Mesothelial cell of epicardium (in vitro differentiated cells): ENCODE measurements at regions not wholly inside any gene's neighbourhood (a gene's known extent, or its start where the extent isn't known, plus 50 kb on each side); places are given as distances from the start of the nearest gene placed in this dataset.
"Not testable (repeated sequence)": the region's sequence is repeated elsewhere in the genome, so short reads cannot be mapped to it uniquely, and the experiment has no call there.

Experiments used
- DNase-seq, 2 experiments: peaks; one replicate each; pipeline ENCODE4 v3.0.0; 2021; ENCODE audit warnings: low spot score in 2 of 2; ENCODE audit not compliant: unreplicated experiment in 2 of 2
- H3K27ac Mint-ChIP-seq: 2 replicates; pipeline ENCODE4 v1.8.0; 2021; ENCODE audit warnings: mixed read lengths
- H3K27me3 Mint-ChIP-seq: 2 replicates; pipeline ENCODE4 v1.8.0; 2021; ENCODE audit warnings: low read depth, mixed read lengths
- H3K36me3 Mint-ChIP-seq: 2 replicates; pipeline ENCODE4 v1.8.0; 2021; ENCODE audit warnings: mixed read lengths
- H3K4me1 Mint-ChIP-seq: 2 replicates; pipeline ENCODE4 v1.8.0; 2021; ENCODE audit warnings: mixed read lengths
- H3K4me3 Mint-ChIP-seq: 2 replicates; pipeline ENCODE4 v1.8.0; 2021; ENCODE audit warnings: mild to moderate bottlenecking, moderate library complexity, mixed read lengths
- H3K9me3 Mint-ChIP-seq: 2 replicates; pipeline ENCODE4 v1.8.0; 2021; ENCODE audit warnings: mixed read lengths
- TF ChIP-seq, protein P1 (sequence below): fragments of 200-600 bp; sonication (generic); IDR thresholded peaks from one replicate; pipeline ENCODE4 v1.5.0; 2021; ENCODE audit warnings: antibody characterized with exemption; ENCODE audit not compliant: unreplicated experiment

DNA sequence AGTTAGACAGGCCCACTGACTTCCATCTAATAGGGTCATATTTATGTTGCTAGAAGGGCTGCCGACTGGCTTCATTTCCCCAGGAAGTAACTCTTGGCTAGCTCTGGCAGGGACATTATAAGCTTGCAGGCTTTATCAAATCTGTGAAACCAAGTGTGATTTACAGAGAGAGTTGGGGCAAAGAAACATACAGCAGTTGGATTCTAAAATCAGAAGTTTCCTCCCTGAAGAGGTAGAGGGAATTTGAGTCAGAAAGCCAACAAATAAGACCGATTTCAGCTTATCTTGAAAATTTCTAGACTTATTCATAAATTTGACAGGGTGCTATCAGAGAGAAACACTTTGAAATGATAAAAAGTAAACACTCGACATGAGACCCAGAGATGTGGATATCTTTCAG, 407.8 kb downstream of the OLFM4 start:
- peaks cover 4% of the 10 kb centered on the region for H3K27me3 Mint-ChIP-seq
- peaks cover 4% of the 10 kb centered on the region for H3K9me3 Mint-ChIP-seq
- TF ChIP-seq, protein P1, sequence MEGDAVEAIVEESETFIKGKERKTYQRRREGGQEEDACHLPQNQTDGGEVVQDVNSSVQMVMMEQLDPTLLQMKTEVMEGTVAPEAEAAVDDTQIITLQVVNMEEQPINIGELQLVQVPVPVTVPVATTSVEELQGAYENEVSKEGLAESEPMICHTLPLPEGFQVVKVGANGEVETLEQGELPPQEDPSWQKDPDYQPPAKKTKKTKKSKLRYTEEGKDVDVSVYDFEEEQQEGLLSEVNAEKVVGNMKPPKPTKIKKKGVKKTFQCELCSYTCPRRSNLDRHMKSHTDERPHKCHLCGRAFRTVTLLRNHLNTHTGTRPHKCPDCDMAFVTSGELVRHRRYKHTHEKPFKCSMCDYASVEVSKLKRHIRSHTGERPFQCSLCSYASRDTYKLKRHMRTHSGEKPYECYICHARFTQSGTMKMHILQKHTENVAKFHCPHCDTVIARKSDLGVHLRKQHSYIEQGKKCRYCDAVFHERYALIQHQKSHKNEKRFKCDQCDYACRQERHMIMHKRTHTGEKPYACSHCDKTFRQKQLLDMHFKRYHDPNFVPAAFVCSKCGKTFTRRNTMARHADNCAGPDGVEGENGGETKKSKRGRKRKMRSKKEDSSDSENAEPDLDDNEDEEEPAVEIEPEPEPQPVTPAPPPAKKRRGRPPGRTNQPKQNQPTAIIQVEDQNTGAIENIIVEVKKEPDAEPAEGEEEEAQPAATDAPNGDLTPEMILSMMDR = no peak

DNA sequence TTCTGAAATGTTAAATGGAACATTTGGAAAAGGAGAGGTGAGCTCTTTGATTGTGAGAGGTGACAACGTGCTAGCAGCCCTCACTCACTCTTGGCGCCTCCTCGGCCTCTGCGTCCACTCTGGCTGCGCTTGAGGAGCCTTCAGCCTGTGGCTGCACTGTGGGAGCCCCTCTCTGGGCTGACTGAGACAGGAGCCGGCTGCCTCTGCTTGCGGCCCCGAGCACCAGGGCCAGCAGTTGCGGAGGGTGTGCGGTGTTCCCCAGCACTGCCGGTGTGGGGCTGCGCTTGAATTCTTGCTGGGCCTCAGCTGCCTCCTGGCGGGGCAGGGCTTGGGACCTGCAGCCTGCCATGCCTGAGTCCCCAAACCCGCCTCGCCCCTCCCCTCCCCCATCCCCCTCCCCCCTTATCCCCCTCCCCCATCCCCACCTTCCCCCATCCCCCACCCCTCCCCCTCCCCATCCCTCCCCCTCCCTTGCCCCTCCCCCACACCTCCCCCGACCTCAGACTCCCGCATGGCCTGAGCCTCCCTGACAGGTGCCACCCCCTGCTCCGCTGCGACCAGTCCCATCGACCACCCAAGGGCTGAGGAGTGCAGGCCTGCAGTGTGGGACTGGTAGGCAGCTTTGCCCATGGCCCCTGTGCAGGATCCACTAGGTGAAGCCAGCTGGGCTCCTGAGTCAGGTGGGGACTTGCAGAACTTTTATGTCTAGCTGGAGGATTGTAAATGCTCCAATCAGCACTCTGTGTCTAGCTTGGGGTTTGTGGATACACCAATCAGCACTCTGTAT, 411.0 kb downstream of the OLFM4 start:
- Mint-ChIP-seq H3K27me3 (peaks cover 4% of the 10 kb centered on the region), H3K36me3 (no peaks in the 10 kb centered on the region)
- no peak for DNase-seq

More for the DNA sequence above, 407.8 kb downstream of the OLFM4 start:
- no peaks in the 10 kb centered on the region for H3K36me3 Mint-ChIP-seq
- H3K27ac Mint-ChIP-seq = peak overlapping the region; percentile 8
- DNase-seq = no peak
- peaks cover 23% of the 10 kb centered on the region for H3K4me1 Mint-ChIP-seq
- no peak overlapping the region for H3K4me3 Mint-ChIP-seq

DNA sequence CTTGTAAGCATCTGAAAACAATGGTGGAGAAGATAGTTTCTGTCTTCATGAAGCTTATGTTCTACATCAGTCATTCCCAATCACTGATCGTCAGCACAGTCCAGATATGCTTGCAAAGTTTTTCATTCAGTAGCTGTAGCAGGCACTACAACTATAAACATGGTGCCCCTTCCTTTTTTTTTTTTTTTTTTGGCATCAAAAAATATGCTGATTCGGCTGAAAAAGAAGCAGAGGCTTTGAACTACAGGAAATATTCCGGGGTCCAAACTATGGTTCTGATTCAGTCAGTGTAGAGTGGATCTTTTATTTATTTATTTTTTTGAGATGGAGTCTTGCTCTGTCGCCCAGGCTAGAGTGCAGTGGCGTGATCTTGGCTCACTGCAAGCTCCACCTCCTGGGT, 414.4 kb downstream of the OLFM4 start:
- Mint-ChIP-seq H3K27ac (no peak overlapping the region), H3K4me1 (peaks cover 5% of the 10 kb centered on the region), H3K9me3 (peaks cover 7% of the 10 kb centered on the region), H3K36me3 (no peaks in the 10 kb centered on the region), H3K4me3 (no peak overlapping the region), H3K27me3 (peaks cover 12% of the 10 kb centered on the region)
- DNase-seq = no peak
- TF ChIP-seq, protein P1 = no peak

More for the DNA sequence above, 411.0 kb downstream of the OLFM4 start:
- peaks cover 7% of the 10 kb centered on the region for H3K9me3 Mint-ChIP-seq
- H3K4me1 Mint-ChIP-seq = peaks cover 17% of the 10 kb centered on the region
- H3K27ac Mint-ChIP-seq = no peak overlapping the region
- TF ChIP-seq, protein P1 = no peak
- H3K4me3 Mint-ChIP-seq = no peak overlapping the region

DNA sequence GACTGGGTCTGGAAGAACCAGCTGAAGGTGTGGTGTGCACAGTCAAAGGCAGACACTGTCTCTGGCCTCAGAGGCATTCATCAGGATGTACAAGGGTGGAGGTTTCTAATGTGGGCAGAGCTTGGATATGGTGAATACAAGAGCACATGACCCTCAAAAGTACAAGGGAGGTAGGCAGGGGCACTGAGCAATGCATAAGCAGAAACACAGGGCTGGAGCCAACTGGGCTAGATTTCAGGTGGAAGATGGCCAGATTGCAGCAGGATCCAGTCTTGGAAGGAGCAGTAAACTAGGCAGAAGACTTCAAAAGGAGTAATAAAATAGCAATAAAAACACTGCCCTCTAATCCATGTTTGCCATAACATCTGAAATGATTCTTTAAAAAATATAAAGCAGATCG, 417.1 kb downstream of the OLFM4 start:
- TF ChIP-seq, protein P1 = no peak
- Mint-ChIP-seq H3K4me1 (peaks cover 5% of the 10 kb centered on the region), H3K9me3 (peaks cover 21% of the 10 kb centered on the region), H3K27ac (no peak overlapping the region), H3K27me3 (peaks cover 12% of the 10 kb centered on the region), H3K4me3 (no peak overlapping the region), H3K36me3 (peaks cover 11% of the 10 kb centered on the region)
- no peak for DNase-seq

DNA sequence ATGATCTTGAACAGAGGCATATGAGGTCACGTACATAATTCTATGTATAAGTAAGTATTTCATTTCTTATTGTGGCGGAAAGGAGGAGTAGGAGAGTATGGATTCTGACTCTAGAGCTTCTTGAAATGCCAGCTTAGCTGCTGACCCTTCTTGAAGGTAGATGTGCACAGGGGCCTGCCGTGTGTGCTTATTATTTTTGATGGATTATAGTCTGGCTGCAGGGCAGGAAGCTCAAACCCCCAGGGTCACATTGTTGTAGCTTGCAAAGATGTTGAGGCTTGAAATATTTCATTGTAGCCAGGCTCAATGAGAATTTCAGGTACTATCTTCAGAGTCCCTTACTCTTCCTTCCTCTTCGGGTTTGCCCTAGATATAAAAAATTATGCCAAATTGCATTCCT, 418.8 kb downstream of the OLFM4 start:
- TF ChIP-seq, protein P1 = no peak
- Mint-ChIP-seq H3K27ac (no peak overlapping the region), H3K36me3 (peaks cover 14% of the 10 kb centered on the region), H3K27me3 (peaks cover 12% of the 10 kb centered on the region), H3K9me3 (peaks cover 34% of the 10 kb centered on the region), H3K4me3 (no peak overlapping the region), H3K4me1 (peaks cover 5% of the 10 kb centered on the region)
- no peak for DNase-seq

DNA sequence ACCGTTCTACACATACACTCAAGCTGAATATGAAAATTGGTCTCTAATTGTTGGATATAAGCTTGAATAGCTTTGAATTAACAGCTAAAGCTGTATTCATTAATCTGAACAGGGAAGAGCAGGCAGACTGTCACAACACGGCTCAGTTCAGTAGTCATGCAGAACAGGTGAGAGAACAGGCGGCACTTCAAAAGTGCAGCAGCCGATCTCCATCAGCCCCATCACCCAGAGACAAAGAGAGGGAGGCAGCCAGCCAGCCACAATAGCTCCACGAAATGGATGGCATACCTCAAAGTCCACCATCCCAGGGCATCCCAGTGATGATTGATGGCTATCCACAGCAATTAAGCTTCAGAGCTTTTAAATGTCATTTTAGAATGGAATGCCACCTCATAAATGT, 419.2 kb downstream of the OLFM4 start:
- Mint-ChIP-seq H3K36me3 (peaks cover 14% of the 10 kb centered on the region), H3K4me1 (peaks cover 5% of the 10 kb centered on the region), H3K9me3 (peaks cover 34% of the 10 kb centered on the region), H3K27ac (no peak overlapping the region), H3K27me3 (peaks cover 12% of the 10 kb centered on the region), H3K4me3 (no peak overlapping the region)
- no peak for DNase-seq
- TF ChIP-seq, protein P1 = no peak

DNA sequence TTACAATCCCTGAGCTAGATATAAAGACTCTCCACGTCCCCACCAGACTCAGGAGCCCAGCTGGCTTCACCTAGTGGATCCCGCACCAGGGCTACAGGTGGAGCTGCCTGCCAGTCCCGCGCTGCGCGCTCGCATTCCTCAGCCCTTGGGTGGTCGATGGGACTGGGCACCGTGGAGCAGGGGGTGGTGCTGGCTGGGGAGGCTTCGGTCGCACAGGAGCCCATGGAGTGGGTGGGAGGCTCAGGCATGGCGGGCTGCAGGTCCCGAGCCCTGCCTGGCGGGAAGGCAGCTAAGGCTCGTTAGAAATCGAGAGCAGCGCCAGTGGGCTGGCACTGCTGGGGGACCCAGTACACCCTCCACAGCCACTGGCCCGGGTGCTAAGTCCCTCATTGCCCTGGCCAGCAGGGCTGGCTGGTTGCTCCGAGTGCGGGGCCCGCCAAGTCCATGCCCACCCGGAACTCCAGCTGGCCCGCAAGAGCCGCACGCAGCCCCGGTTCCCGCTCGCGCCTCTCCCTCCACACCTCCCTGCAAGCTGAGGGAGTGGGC, 423.7 kb downstream of the OLFM4 start:
- peaks cover 14% of the 10 kb centered on the region for H3K36me3 Mint-ChIP-seq
- H3K4me1 Mint-ChIP-seq, H3K4me3 Mint-ChIP-seq, DNase-seq, H3K27ac Mint-ChIP-seq, H3K27me3 Mint-ChIP-seq: not testable (repeated sequence)
- peaks cover 48% of the 10 kb centered on the region for H3K9me3 Mint-ChIP-seq
